ENCODE measurements at regions not wholly inside any gene's neighbourhood (a gene's known extent, or its start where the extent isn't known, plus 50 kb on each side); places are given as distances from the start of the nearest gene placed in this dataset.
A peak's percentile ranks its signal among the peaks of the same experiment; 100 is the strongest.

DNA sequence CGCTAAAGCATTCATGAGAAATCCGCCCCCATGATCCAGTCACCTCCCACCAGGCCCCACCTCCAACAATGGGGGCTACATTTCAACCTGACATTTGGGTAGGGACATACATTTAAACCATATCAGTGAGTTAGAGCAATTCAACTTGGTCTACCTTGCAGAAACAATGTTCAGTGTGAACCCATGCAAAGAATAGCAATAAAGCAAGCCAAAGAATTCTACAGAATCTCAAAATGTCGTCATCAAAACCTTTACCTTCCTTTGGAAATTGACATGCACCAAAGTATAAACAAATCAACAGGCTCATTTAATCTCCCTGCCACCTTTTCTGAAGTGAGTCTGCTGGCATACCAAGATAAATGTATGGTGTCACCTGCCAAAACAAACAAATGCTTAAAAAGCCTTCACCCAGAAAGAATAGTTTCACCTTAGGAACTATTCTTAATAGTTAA lies 68.8 kb upstream of the ABLIM1 start (continued):
- TF ChIP-seq ZNF23 (tag by site-specific recombination; IDR thresholded peaks at IDR 0.05; ENCODE audit: borderline replicate concordance) (no peak), ZNF174 (tag by site-specific recombination; IDR thresholded peaks at IDR 0.05) (no peak), ZNF24 (tag by site-specific recombination; IDR thresholded peaks at IDR 0.05) (no peak), ZBTB44 (tag by site-specific recombination; IDR thresholded peaks at IDR 0.05) (peak; percentile 82), ZNF239 (tag by site-specific recombination; IDR thresholded peaks at IDR 0.05) (no peak), HOXD13 (CRISPR knock-in tag; IDR thresholded peaks at IDR 0.05; ENCODE audit: borderline replicate concordance) (no peak), ZNF560 (tag by site-specific recombination; IDR thresholded peaks at IDR 0.05; ENCODE audit: borderline replicate concordance) (no peak), ZNF133 (tag by site-specific recombination; IDR thresholded peaks at IDR 0.05) (no peak), SP7 (tag by site-specific recombination; IDR thresholded peaks at IDR 0.05) (peak; percentile 85), ZNF692 (tag by site-specific recombination; IDR thresholded peaks at IDR 0.05) (no peak; the same call in 1 of the 2 replicates), ZNF155 (tag by site-specific recombination; IDR thresholded peaks at IDR 0.05) (no peak), RBAK (tag by site-specific recombination; IDR thresholded peaks at IDR 0.05) (no peak), ZNF248 (tag by site-specific recombination; IDR thresholded peaks at IDR 0.05) (no peak), ZNF112 (tag by site-specific recombination; IDR thresholded peaks at IDR 0.05) (no peak), ZNF292 (tag by site-specific recombination; IDR thresholded peaks at IDR 0.05; ENCODE audit: borderline replicate concordance, low read depth) (no peak), ZNF404 (tag by site-specific recombination; IDR thresholded peaks at IDR 0.05) (no peak), MZF1 (tag by site-specific recombination; IDR thresholded peaks at IDR 0.05; ENCODE audit: borderline replicate concordance) (no peak), ZNF837 (tag by site-specific recombination; IDR thresholded peaks at IDR 0.05) (no peak), PRDM10 (tag by site-specific recombination; IDR thresholded peaks at IDR 0.05) (peak; percentile 25; the same call in 1 of the 2 replicates), ZNF16 (tag by site-specific recombination; IDR thresholded peaks at IDR 0.05; ENCODE audit: low read depth) (no peak), ZNF76 (tag by site-specific recombination; IDR thresholded peaks at IDR 0.05; ENCODE audit: borderline replicate concordance, low read depth) (no peak)
- TF ChIP-seq, protein P1, sequence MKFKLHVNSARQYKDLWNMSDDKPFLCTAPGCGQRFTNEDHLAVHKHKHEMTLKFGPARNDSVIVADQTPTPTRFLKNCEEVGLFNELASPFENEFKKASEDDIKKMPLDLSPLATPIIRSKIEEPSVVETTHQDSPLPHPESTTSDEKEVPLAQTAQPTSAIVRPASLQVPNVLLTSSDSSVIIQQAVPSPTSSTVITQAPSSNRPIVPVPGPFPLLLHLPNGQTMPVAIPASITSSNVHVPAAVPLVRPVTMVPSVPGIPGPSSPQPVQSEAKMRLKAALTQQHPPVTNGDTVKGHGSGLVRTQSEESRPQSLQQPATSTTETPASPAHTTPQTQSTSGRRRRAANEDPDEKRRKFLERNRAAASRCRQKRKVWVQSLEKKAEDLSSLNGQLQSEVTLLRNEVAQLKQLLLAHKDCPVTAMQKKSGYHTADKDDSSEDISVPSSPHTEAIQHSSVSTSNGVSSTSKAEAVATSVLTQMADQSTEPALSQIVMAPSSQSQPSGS (tag by site-specific recombination; IDR thresholded peaks at IDR 0.05; ENCODE audit: low read depth): peak; percentile 86
- TF ChIP-seq, protein P2, sequence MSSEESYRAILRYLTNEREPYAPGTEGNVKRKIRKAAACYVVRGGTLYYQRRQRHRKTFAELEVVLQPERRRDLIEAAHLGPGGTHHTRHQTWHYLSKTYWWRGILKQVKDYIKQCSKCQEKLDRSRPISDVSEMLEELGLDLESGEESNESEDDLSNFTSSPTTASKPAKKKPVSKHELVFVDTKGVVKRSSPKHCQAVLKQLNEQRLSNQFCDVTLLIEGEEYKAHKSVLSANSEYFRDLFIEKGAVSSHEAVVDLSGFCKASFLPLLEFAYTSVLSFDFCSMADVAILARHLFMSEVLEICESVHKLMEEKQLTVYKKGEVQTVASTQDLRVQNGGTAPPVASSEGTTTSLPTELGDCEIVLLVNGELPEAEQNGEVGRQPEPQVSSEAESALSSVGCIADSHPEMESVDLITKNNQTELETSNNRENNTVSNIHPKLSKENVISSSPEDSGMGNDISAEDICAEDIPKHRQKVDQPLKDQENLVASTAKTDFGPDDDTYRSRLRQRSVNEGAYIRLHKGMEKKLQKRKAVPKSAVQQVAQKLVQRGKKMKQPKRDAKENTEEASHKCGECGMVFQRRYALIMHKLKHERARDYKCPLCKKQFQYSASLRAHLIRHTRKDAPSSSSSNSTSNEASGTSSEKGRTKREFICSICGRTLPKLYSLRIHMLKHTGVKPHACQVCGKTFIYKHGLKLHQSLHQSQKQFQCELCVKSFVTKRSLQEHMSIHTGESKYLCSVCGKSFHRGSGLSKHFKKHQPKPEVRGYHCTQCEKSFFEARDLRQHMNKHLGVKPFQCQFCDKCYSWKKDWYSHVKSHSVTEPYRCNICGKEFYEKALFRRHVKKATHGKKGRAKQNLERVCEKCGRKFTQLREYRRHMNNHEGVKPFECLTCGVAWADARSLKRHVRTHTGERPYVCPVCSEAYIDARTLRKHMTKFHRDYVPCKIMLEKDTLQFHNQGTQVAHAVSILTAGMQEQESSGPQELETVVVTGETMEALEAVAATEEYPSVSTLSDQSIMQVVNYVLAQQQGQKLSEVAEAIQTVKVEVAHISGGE (tag by site-specific recombination; conservative IDR thresholded peaks at IDR 0.05; ENCODE audit: low read depth): no peak
- TF ChIP-seq, protein P3, sequence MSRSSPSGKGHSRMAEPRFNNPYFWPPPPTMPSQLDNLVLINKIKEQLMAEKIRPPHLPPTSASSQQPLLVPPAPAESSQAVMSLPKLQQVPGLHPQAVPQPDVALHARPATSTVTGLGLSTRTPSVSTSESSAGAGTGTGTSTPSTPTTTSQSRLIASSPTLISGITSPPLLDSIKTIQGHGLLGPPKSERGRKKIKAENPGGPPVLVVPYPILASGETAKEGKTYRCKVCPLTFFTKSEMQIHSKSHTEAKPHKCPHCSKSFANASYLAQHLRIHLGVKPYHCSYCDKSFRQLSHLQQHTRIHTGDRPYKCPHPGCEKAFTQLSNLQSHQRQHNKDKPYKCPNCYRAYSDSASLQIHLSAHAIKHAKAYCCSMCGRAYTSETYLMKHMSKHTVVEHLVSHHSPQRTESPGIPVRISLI (tag by site-specific recombination; IDR thresholded peaks at IDR 0.05): no peak
- TF ChIP-seq, protein P4, sequence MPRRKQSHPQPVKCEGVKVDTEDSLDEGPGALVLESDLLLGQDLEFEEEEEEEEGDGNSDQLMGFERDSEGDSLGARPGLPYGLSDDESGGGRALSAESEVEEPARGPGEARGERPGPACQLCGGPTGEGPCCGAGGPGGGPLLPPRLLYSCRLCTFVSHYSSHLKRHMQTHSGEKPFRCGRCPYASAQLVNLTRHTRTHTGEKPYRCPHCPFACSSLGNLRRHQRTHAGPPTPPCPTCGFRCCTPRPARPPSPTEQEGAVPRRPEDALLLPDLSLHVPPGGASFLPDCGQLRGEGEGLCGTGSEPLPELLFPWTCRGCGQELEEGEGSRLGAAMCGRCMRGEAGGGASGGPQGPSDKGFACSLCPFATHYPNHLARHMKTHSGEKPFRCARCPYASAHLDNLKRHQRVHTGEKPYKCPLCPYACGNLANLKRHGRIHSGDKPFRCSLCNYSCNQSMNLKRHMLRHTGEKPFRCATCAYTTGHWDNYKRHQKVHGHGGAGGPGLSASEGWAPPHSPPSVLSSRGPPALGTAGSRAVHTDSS (tag by site-specific recombination; IDR thresholded peaks at IDR 0.05): no peak
